ENCODE measurements at regions not wholly inside any gene's neighbourhood (a gene's known extent, or its start where the extent isn't known, plus 50 kb on each side); places are given as distances from the start of the nearest gene placed in this dataset.
"Not testable (repeated sequence)": the region's sequence is repeated elsewhere in the genome, so short reads cannot be mapped to it uniquely, and the experiment has no call there.

GRCh38 chr2:224650815-224651439 is 65.2 kb downstream of the CCDC195 start:
- peak; percentile 55 to 56 for DNase-seq

GRCh38 chr2:224647684-224648083 is 62.5 kb upstream of the CUL3 start:
- not testable (repeated sequence) for DNase-seq

- peak; percentile 22 to 34 for DNase-seq
Measured at GRCh38 chr2:224646242-224646846, 61.2 kb upstream of the CUL3 start.

- DNase-seq, result no peak
Measured at GRCh38 chr2:224645722-224646121, 60.6 kb upstream of the CUL3 start.

- no peak for DNase-seq
Measured at GRCh38 chr2:224640679-224641078, 55.5 kb upstream of the CUL3 start.

- no peak for DNase-seq
Measured at GRCh38 chr2:224638301-224638823, 53.2 kb upstream of the CUL3 start.

Measured in SHP77 (cell line).